ENCODE measurements at regions not wholly inside any gene's neighbourhood (a gene's known extent, or its start where the extent isn't known, plus 50 kb on each side); places are given as distances from the start of the nearest gene placed in this dataset.

DNA sequence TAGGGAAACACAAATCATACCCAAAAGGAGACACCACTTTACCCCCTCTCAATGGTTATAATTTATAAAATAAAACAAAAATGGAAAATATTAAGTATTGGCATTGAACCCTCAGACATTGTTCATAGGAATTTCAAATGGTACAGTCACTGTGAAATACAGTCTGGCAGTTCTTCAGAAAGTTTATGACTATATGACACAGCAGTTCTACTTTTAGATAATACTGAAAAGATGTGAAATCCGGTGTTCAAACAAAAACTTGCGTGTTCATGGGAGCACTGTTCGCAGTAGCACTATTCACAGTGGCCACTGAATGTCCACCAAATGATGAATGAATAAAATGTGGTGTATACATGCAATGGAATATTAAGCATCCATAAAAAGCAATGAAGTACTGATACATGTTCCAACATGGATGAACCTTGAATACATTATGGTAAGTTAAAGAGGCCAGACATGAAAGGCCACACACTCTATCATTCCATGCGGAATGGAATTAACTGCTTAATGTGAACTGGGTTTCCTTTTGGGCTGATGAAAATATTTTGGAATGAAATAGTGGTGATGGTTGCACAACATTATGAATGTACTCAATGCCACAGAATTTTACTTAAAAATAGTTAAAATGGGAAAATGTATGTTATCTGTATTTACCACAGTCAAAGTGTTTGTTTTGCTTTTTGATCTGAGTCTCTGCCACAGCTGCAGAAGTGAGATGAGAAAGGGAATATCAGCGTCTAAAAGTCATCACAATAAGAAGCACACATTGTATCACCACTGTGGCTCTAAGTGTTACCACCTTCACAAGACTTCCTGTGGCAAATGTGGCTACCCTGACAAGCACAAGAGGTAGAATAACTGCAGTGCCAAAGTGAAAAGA lies 864.6 kb downstream of the SUCLG1 start:
- TF ChIP-seq NPAS2 (CRISPR knock-in tag; IDR thresholded peaks at IDR 0.05; ENCODE audit: borderline replicate concordance), result no peak
- TF ChIP-seq CTCF (IDR thresholded peaks at IDR 0.05), result no peak
- no peak for TF ChIP-seq EP300 (IDR thresholded peaks at IDR 0.05)
